CD14-positive monocyte (primary cell): ENCODE measurements at regions not wholly inside any gene's neighbourhood (a gene's known extent, or its start where the extent isn't known, plus 50 kb on each side); places are given as distances from the start of the nearest gene placed in this dataset.

Experiments
- DNase-seq, 3 donors: peaks; one replicate each; pipeline ENCODE4 v3.0.0-alpha.2; 2011 to 2022
- H2AFZ ChIP-seq: 2 replicates; pipeline ENCODE4 v1.6.0; 2012; ENCODE audit warnings: mild to moderate bottlenecking, low read depth, low read length, inconsistent platforms; ENCODE audit not compliant: insufficient read depth, poor library complexity, severe bottlenecking
- H3K27ac ChIP-seq, 2 donors: 1 replicate in 1 of 2; 2 replicates in 1 of 2; pipeline ENCODE4 v1.5.1; 2012 to 2013; ENCODE audit warnings: low read length in 2 of 2, control low read depth in 1 of 2, inconsistent platforms in 1 of 2, low read depth in 1 of 2, mild to moderate bottlenecking in 1 of 2
- H3K27me3 ChIP-seq, 2 donors: one replicate each; pipeline versions ENCODE4 v1.6.0 to v1.6.1; 2011 to 2013; ENCODE audit warnings: low read length in 2 of 2; ENCODE audit not compliant: control insufficient read depth in 2 of 2, insufficient read depth in 2 of 2
- H3K36me3 ChIP-seq, 2 donors: replicated peaks in 1 of 2; 1 replicate in 1 of 2; 2 replicates in 1 of 2; pipeline versions ENCODE4 v1.5.1 to v1.6.1; 2012 to 2013; ENCODE audit warnings: low read length in 2 of 2, control low read depth in 1 of 2, inconsistent platforms in 1 of 2, mild to moderate bottlenecking in 1 of 2; ENCODE audit not compliant: insufficient read depth in 2 of 2, control insufficient read depth in 1 of 2
- H3K4me1 ChIP-seq, 2 donors: 1 replicate in 1 of 2; 2 replicates in 1 of 2; pipeline versions ENCODE4 v1.5.1 to v1.6.1; 2012 to 2013; ENCODE audit warnings: low read length in 2 of 2, control low read depth in 1 of 2, inconsistent platforms in 1 of 2, mild to moderate bottlenecking in 1 of 2, moderate library complexity in 1 of 2; ENCODE audit not compliant: insufficient read depth in 2 of 2, control insufficient read depth in 1 of 2
- H3K4me2 ChIP-seq: replicated peaks from 2 replicates; pipeline ENCODE3; 2012; ENCODE audit warnings: low read length, moderate library complexity, mild to moderate bottlenecking; ENCODE audit not compliant: poor library complexity, severe bottlenecking; ENCODE audit errors: extremely low read depth
- H3K4me3 ChIP-seq, 3 experiments: fragments of 200-600 bp in 1 of 3; sonication (generic) in 1 of 3; replicated peaks in 1 of 3; 1 replicate in 2 of 3; 2 replicates in 1 of 3; pipeline ENCODE4 v1.5.1; 2011 to 2013; ENCODE audit warnings: low read length in 3 of 3, mild to moderate bottlenecking in 3 of 3, control low read depth in 2 of 3, low read depth in 2 of 3, inconsistent platforms in 1 of 3, moderate library complexity in 1 of 3
- H3K79me2 ChIP-seq: 2 replicates; pipeline ENCODE4 v1.6.0; 2012; ENCODE audit warnings: mild to moderate bottlenecking, control low read depth, inconsistent platforms, low read length, moderate library complexity; ENCODE audit not compliant: insufficient read depth
- H3K9ac ChIP-seq: 2 replicates; pipeline ENCODE4 v1.6.0; 2017; ENCODE audit warnings: low read length, mild to moderate bottlenecking; ENCODE audit not compliant: insufficient read depth, poor library complexity, severe bottlenecking
- H3K9me3 ChIP-seq, 2 donors: replicated peaks in 1 of 2; 1 replicate in 1 of 2; 2 replicates in 1 of 2; pipeline versions ENCODE4 v1.5.1 to v1.6.1; 2012 to 2013; ENCODE audit warnings: low read length in 2 of 2, control low read depth in 1 of 2; ENCODE audit not compliant: control insufficient read depth in 1 of 2, insufficient read depth in 1 of 2
- H4K20me1 ChIP-seq: 2 replicates; pipeline ENCODE4 v1.6.0; 2012; ENCODE audit warnings: mild to moderate bottlenecking, low read length, control low read depth, moderate library complexity; ENCODE audit not compliant: insufficient read depth
- H3K27ac Mint-ChIP-seq, 7 donors: one replicate each; pipeline ENCODE4 v1.8.0; 2020; ENCODE audit warnings: mild to moderate bottlenecking in 7 of 7, mixed read lengths in 7 of 7, moderate library complexity in 6 of 7, inconsistent platforms in 2 of 7
- H3K27me3 Mint-ChIP-seq, 3 donors: one replicate each; pipeline ENCODE4 v1.8.0; 2021 to 2022; ENCODE audit warnings: low read depth in 3 of 3, mild to moderate bottlenecking in 3 of 3, mixed read lengths in 3 of 3, moderate library complexity in 3 of 3, inconsistent platforms in 1 of 3
- H3K36me3 Mint-ChIP-seq, 2 donors: one replicate each; pipeline ENCODE4 v1.8.0; 2020; ENCODE audit warnings: mixed read lengths in 2 of 2, inconsistent platforms in 1 of 2, mild to moderate bottlenecking in 1 of 2
- H3K4me1 Mint-ChIP-seq: one replicate; pipeline ENCODE4 v1.8.0; 2020; ENCODE audit warnings: mild to moderate bottlenecking, mixed read lengths
- H3K4me3 Mint-ChIP-seq, 2 donors: one replicate each; pipeline ENCODE4 v1.8.0; 2020; ENCODE audit warnings: mild to moderate bottlenecking in 2 of 2, mixed read lengths in 2 of 2, moderate library complexity in 1 of 2
- H3K9me3 Mint-ChIP-seq, 7 donors: one replicate each; pipeline ENCODE4 v1.8.0; 2020 to 2022; ENCODE audit warnings: mixed read lengths in 7 of 7, mild to moderate bottlenecking in 6 of 7, moderate library complexity in 6 of 7, inconsistent platforms in 2 of 7
- CTCF ChIP-seq: fragments of 200-600 bp; IDR thresholded peaks from one replicate; pipeline ENCODE4 v1.8.0; 2022; ENCODE audit warnings: antibody characterized with exemption, mild to moderate bottlenecking
- WGBS: methylation state at CpG from one replicate; pipeline ENCODE4 v1.1.5; 2013; ENCODE audit warnings: missing lambda C conversion rate; ENCODE audit not compliant: insufficient coverage; 5-methylcytosine and 5-hydroxymethylcytosine counted together
- intact Hi-C, 2 donors: fragments of 100-400 bp; cut with micrococcal nuclease; formaldehyde crosslinking; loops; one replicate each; pipeline versions ENCODE4 v1.15.0 to v1.15.1; 2023

- no peak overlapping the region for H3K4me2 ChIP-seq
- 92% methylated on average over 5 of the region's 5 CpGs for WGBS
- Mint-ChIP-seq H3K36me3 (no peaks in the 10 kb centered on the region), H3K4me3 (no peak overlapping the region), H3K4me1 (peaks cover 6% of the 10 kb centered on the region), H3K9me3 (peaks cover 0 to 1% (median 0%) of the 10 kb centered on the region in 7 donors), H3K27me3 (peaks cover 2 to 6% (median 4%) of the 10 kb centered on the region in 3 donors), H3K27ac (no peak overlapping the region)
- no peak overlapping the region for H2AFZ ChIP-seq
- DNase-seq = no peak
- intact Hi-C loops = no loop called here
- H3K4me1 ChIP-seq = no peaks in the 10 kb centered on the region
- no peak overlapping the region for H3K9ac ChIP-seq
- no peaks in the 10 kb centered on the region for H3K9me3 ChIP-seq
- H3K79me2 ChIP-seq = no peaks in the 10 kb centered on the region
- no peak overlapping the region for H3K4me3 ChIP-seq
- no peaks in the 10 kb centered on the region for H3K27me3 ChIP-seq
- TF ChIP-seq CTCF = no peak
- no peak overlapping the region for H3K27ac ChIP-seq
- H3K36me3 ChIP-seq = no peaks in the 10 kb centered on the region
- no peaks in the 10 kb centered on the region for H4K20me1 ChIP-seq
These were observed 79.8 kb upstream of the MGMT start for GRCh38 chr10:129387258-129387525.

GRCh38 chr10:129388435-129388834 lies 78.6 kb upstream of the MGMT start:
- no peaks in the 10 kb centered on the region for H3K36me3 ChIP-seq
- no peak overlapping the region for H3K4me3 ChIP-seq
- H3K4me3 Mint-ChIP-seq = no peak overlapping the region
- intact Hi-C loops = no loop called here
- no peaks in the 10 kb centered on the region for H3K27me3 ChIP-seq
- no peak for TF ChIP-seq CTCF
- H3K27me3 Mint-ChIP-seq = peaks cover 2 to 7% (median 6%) of the 10 kb centered on the region in 3 donors
- no peaks in the 10 kb centered on the region for H3K9me3 ChIP-seq
- no peaks in the 10 kb centered on the region for H3K79me2 ChIP-seq
- no peaks in the 10 kb centered on the region for H3K4me1 ChIP-seq
- peaks cover 0 to 1% (median 0%) of the 10 kb centered on the region in 7 donors for H3K9me3 Mint-ChIP-seq
- H4K20me1 ChIP-seq = no peaks in the 10 kb centered on the region
- H3K27ac Mint-ChIP-seq = no peak overlapping the region
- H3K4me2 ChIP-seq = no peak overlapping the region
- H3K4me1 Mint-ChIP-seq = peaks cover 6% of the 10 kb centered on the region
- no peak overlapping the region for H2AFZ ChIP-seq
- 93% methylated on average over 4 of the region's 7 CpGs for WGBS
- no peaks in the 10 kb centered on the region for H3K36me3 Mint-ChIP-seq
- DNase-seq = no peak
- no peak overlapping the region for H3K9ac ChIP-seq
- no peak overlapping the region for H3K27ac ChIP-seq
